HCT116 (cell line): ENCODE measurements at regions not wholly inside any gene's neighbourhood (a gene's known extent, or its start where the extent isn't known, plus 50 kb on each side); places are given as distances from the start of the nearest gene placed in this dataset.

Source experiments
- ATAC-seq: fragments of 200-7000 bp; cut with Tn5 transposase; 2 replicates; pipeline ENCODE4 v1.9.1; 2020; ENCODE audit warnings: mild to moderate bottlenecking, moderate library complexity
- BruUV-seq: library from RNA; stranded (reverse); fragments of 400-500 nt; replicated peaks from 2 replicates; lab custom pipeline; 2021; lab: Mats Ljungman, UMichigan
- CTCF ChIA-PET: fragments of 300-600 bp; sonication (Branson Sonifier 250); formaldehyde crosslinking; loops from one replicate; lab custom pipeline; 2021; ENCODE audit warnings: antibody characterized with exemption; lab: Charles Lee
- POLR2A ChIA-PET: fragments of 300-600, 350-600 bp; sonication (Branson Sonifier 250); formaldehyde crosslinking; loops from one replicate; lab custom pipeline; 2021; ENCODE audit warnings: antibody characterized with exemption; lab: Charles Lee
- RAD21 ChIA-PET, 2 experiments: fragments of 300-600 bp; sonication (Branson Sonifier 250); formaldehyde crosslinking; loops; one replicate each; lab custom pipeline; 2023; ENCODE audit warnings: low total read pairs in 2 of 2; ENCODE audit not compliant: uncharacterized antibody in 2 of 2, unreplicated experiment in 2 of 2, low non-redundant PET in 1 of 2; lab: Charles Lee
- DNase-seq: peaks from one replicate; pipeline ENCODE4 v3.0.0-alpha.2; 2010; ENCODE audit warnings: low read depth, low spot score
- H2AFZ ChIP-seq: fragments of 200-600 bp; shearing (Covaris generic), sonication (generic); 2 replicates; pipeline ENCODE4 v1.6.1; 2017; ENCODE audit warnings: low read depth, mixed run types, mixed read lengths, antibody characterized with exemption, low read length; ENCODE audit not compliant: poor library complexity, severe bottlenecking
- H3K27ac ChIP-seq: 2 replicates; pipeline ENCODE4 v1.5.1; 2012; ENCODE audit warnings: low read depth, low read length
- H3K27me3 ChIP-seq: fragments of 200-600 bp; sonication (generic); 2 replicates; pipeline ENCODE4 v1.6.1; 2016; ENCODE audit warnings: mixed run types, low read length, mixed read lengths; ENCODE audit not compliant: insufficient read depth
- H3K36me3 ChIP-seq, 2 experiments: fragments of 200-500 bp in 1 of 2; fragments of 200-600 bp in 1 of 2; sonication (Bioruptor generic) in 1 of 2; sonication (generic) in 1 of 2; 2 replicates each; pipeline versions ENCODE4 v1.5.1 to v1.6.1; 2014 to 2016; ENCODE audit warnings: low read length in 2 of 2, inconsistent platforms in 1 of 2, mixed read lengths in 1 of 2, mixed run types in 1 of 2; ENCODE audit not compliant: insufficient read depth in 2 of 2, control insufficient read depth in 1 of 2
- H3K4me1 ChIP-seq, 2 experiments: fragments of 200-600 bp in 1 of 2; sonication (generic) in 1 of 2; 2 replicates each; pipeline versions ENCODE4 v1.5.1 to v1.6.1; 2012 to 2017; ENCODE audit warnings: low read length in 2 of 2, inconsistent platforms in 1 of 2, mild to moderate bottlenecking in 1 of 2, mixed read lengths in 1 of 2, mixed run types in 1 of 2, moderate library complexity in 1 of 2; ENCODE audit not compliant: insufficient read depth in 2 of 2, control insufficient read depth in 1 of 2
- H3K4me2 ChIP-seq: fragments of 200-600 bp; sonication (generic); 2 replicates; pipeline ENCODE4 v1.6.1; 2017; ENCODE audit warnings: mixed run types, low read length, mixed read lengths
- H3K4me3 ChIP-seq, 2 experiments: fragments of 200-600 bp in 1 of 2; sonication (generic) in 1 of 2; replicated peaks in 1 of 2; 2 replicates each; pipeline ENCODE4 v1.5.1; 2011 to 2016; ENCODE audit warnings: low read length in 2 of 2, control low read depth in 1 of 2, low read depth in 1 of 2, mild to moderate bottlenecking in 1 of 2, mixed read lengths in 1 of 2, mixed run types in 1 of 2
- H3K79me2 ChIP-seq: fragments of 200-600 bp; sonication (generic); 2 replicates; pipeline ENCODE4 v1.6.1; 2017; ENCODE audit warnings: mild to moderate bottlenecking, mixed run types, low read length, moderate library complexity, mixed read lengths; ENCODE audit not compliant: insufficient read depth
- H3K9ac ChIP-seq: fragments of 200-600 bp; sonication (generic); 2 replicates; pipeline ENCODE4 v1.6.1; 2016; ENCODE audit warnings: low read length, mixed read lengths
- H3K9me2 ChIP-seq: fragments of 200-600 bp; sonication (generic), shearing (Covaris generic); 2 replicates; pipeline ENCODE4 v1.6.1; 2017; ENCODE audit warnings: mixed run types, mild to moderate bottlenecking, moderate library complexity; ENCODE audit not compliant: insufficient read depth
- H3K9me3 ChIP-seq, 2 experiments: fragments of 200-500 bp in 1 of 2; fragments of 200-600 bp in 1 of 2; sonication (Bioruptor generic) in 1 of 2; sonication (generic) in 1 of 2; 2 replicates each; pipeline ENCODE4 v1.6.1; 2014 to 2017; ENCODE audit warnings: low read length in 2 of 2, mixed read lengths in 2 of 2, inconsistent platforms in 1 of 2, low read depth in 1 of 2, mild to moderate bottlenecking in 1 of 2, mixed run types in 1 of 2, moderate library complexity in 1 of 2; ENCODE audit not compliant: control insufficient read depth in 1 of 2, insufficient read depth in 1 of 2
- H4K20me1 ChIP-seq: fragments of 200-600 bp; sonication (generic), shearing (Covaris generic); 2 replicates; pipeline ENCODE4 v1.6.1; 2017; ENCODE audit warnings: mixed run types, mild to moderate bottlenecking, moderate library complexity; ENCODE audit not compliant: insufficient read depth
- CBX3 ChIP-seq: IDR thresholded peaks from 2 replicates; pipeline ENCODE4 v1.6.1; 2012; ENCODE audit warnings: low read depth
- CEBPB ChIP-seq: IDR thresholded peaks from 2 replicates; pipeline ENCODE4 v1.6.1; 2012; ENCODE audit warnings: low read depth
- CTCF ChIP-seq, 3 experiments: fragments of 200-600 bp in 1 of 3; sonication (generic) in 1 of 3; IDR thresholded peaks in 2 of 3; conservative IDR thresholded peaks in 1 of 3; 2 replicates each; pipeline ENCODE4 v1.5.1; 2012 to 2017; ENCODE audit warnings: low read depth in 2 of 3, low read length in 2 of 3, antibody characterized with exemption in 1 of 3, borderline replicate concordance in 1 of 3, control low read depth in 1 of 3, mild to moderate bottlenecking in 1 of 3, mixed read lengths in 1 of 3, mixed run types in 1 of 3, moderate library complexity in 1 of 3; ENCODE audit not compliant: insufficient read depth in 1 of 3
- EGR1 ChIP-seq: IDR thresholded peaks from 2 replicates; pipeline ENCODE4 v1.6.1; 2012; ENCODE audit warnings: low read depth
- ELF1 ChIP-seq: IDR thresholded peaks from 2 replicates; pipeline ENCODE4 v1.6.1; 2012; ENCODE audit warnings: low read depth, borderline replicate concordance
- EZH2 ChIP-seq: fragments of 200-600 bp; sonication (generic); IDR thresholded peaks from 2 replicates; pipeline ENCODE4 v1.6.1; 2017; ENCODE audit warnings: antibody characterized with exemption, mixed run types
- EZH2phosphoT487 ChIP-seq: fragments of 200-600 bp; IDR thresholded peaks from 2 replicates; pipeline ENCODE4 v1.6.1; 2018; ENCODE audit warnings: antibody characterized with exemption, borderline replicate concordance
- POLR2A ChIP-seq: IDR thresholded peaks from 2 replicates; pipeline ENCODE4 v1.7.0; 2011; ENCODE audit warnings: borderline replicate concordance; ENCODE audit not compliant: insufficient read depth, insufficient read length; ENCODE audit errors: extremely low read depth
- POLR2AphosphoS5 ChIP-seq: IDR thresholded peaks from 2 replicates; pipeline ENCODE4 v1.6.1; 2011; ENCODE audit warnings: mild to moderate bottlenecking, low read depth, low read length, moderate library complexity
- SIN3A ChIP-seq: IDR thresholded peaks from 2 replicates; pipeline ENCODE4 v1.6.1; 2012; ENCODE audit warnings: low read depth
- SP1 ChIP-seq: IDR thresholded peaks from 2 replicates; pipeline ENCODE4 v1.6.1; 2012; ENCODE audit warnings: low read depth
- ZBTB33 ChIP-seq: IDR thresholded peaks from 2 replicates; pipeline ENCODE4 v1.6.1; 2011; ENCODE audit warnings: mild to moderate bottlenecking, low read length, moderate library complexity; ENCODE audit not compliant: insufficient replicate concordance; ENCODE audit errors: extremely low read depth
- intact Hi-C: fragments of 100-400 bp; cut with micrococcal nuclease; formaldehyde crosslinking; loops from 2 replicates; pipeline ENCODE4 v1.10.0; 2022
- TF ChIP-seq, protein P1 (sequence below): IDR thresholded peaks from 2 replicates; pipeline ENCODE4 v1.6.1; 2012; ENCODE audit warnings: low read depth

DNA sequence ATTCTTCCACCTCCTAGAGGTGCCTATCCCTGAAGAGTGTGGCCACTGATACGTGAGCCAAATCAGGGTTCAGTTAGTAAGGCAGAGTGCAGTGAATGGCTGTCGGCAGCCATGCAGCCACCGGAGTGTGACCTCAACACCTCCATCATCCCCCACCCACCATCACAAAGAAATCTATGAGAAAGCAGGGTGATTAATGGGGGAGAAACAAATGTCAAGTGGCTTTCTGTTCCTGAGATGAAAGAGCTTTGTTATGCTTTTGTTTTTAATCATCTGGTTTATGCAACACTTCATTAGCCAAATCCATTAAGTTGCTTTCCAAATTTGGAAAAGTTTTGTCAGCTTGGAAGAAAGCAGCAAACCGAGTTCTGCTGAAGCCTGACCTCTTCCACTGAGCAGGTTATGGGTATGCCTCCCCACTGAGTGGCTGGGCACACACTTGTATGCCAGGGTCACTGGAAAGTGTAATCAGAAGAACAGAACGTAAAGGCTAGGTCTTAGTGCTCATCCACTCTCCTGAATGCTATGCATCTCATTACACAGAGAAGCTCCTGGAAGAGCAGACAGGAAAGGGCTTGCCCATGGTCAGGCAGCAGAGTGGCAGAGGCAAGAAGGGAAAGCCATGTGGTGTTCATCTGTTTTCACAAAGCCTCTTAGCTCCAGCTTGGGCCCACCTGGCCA lies 57.1 kb upstream of the ATP1B1 start (continued):
- TF ChIP-seq, protein P1, sequence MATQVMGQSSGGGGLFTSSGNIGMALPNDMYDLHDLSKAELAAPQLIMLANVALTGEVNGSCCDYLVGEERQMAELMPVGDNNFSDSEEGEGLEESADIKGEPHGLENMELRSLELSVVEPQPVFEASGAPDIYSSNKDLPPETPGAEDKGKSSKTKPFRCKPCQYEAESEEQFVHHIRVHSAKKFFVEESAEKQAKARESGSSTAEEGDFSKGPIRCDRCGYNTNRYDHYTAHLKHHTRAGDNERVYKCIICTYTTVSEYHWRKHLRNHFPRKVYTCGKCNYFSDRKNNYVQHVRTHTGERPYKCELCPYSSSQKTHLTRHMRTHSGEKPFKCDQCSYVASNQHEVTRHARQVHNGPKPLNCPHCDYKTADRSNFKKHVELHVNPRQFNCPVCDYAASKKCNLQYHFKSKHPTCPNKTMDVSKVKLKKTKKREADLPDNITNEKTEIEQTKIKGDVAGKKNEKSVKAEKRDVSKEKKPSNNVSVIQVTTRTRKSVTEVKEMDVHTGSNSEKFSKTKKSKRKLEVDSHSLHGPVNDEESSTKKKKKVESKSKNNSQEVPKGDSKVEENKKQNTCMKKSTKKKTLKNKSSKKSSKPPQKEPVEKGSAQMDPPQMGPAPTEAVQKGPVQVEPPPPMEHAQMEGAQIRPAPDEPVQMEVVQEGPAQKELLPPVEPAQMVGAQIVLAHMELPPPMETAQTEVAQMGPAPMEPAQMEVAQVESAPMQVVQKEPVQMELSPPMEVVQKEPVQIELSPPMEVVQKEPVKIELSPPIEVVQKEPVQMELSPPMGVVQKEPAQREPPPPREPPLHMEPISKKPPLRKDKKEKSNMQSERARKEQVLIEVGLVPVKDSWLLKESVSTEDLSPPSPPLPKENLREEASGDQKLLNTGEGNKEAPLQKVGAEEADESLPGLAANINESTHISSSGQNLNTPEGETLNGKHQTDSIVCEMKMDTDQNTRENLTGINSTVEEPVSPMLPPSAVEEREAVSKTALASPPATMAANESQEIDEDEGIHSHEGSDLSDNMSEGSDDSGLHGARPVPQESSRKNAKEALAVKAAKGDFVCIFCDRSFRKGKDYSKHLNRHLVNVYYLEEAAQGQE, result no peak
- no peak for TF ChIP-seq EGR1
- no peak for TF ChIP-seq POLR2AphosphoS5
- TF ChIP-seq SIN3A, result no peak
- no peak for TF ChIP-seq ELF1
- no peak for TF ChIP-seq CTCF (IDR thresholded peaks at IDR 0.05 in 2 of 3, conservative IDR thresholded peaks at IDR 0.05 in 1 of 3; ENCODE audit: borderline replicate concordance in 1 of 3, insufficient read depth in 1 of 3, low read depth in 2 of 3, low read length in 2 of 3)
- no peak for TF ChIP-seq EZH2phosphoT487

- H3K4me1 ChIP-seq, result no peaks in the 10 kb centered on the region
- intact Hi-C loops, result no loop called here
- no peak overlapping the region for H3K4me2 ChIP-seq
- H3K9me2 ChIP-seq, result no peaks in the 10 kb centered on the region
- ChIA-PET CTCF (no interaction called here), POLR2A (no interaction called here), RAD21 (no interaction called here)
- H3K36me3 ChIP-seq, result no peaks in the 10 kb centered on the region
- H3K27ac ChIP-seq, result no peak overlapping the region
- no TSS peak for BruUV-seq
- no peaks in the 10 kb centered on the region for H3K79me2 ChIP-seq
- DNase-seq, result no peak
- no peak overlapping the region for H3K9ac ChIP-seq
- no peaks in the 10 kb centered on the region for H3K27me3 ChIP-seq
- no peaks in the 10 kb centered on the region for H4K20me1 ChIP-seq
- no peak overlapping the region for H2AFZ ChIP-seq
- no peak for ATAC-seq
- no peak overlapping the region for H3K4me3 ChIP-seq
- H3K9me3 ChIP-seq, result no peaks in the 10 kb centered on the region
- no peak for TF ChIP-seq ELF1
- no peak for TF ChIP-seq CTCF (IDR thresholded peaks at IDR 0.05 in 2 of 3, conservative IDR thresholded peaks at IDR 0.05 in 1 of 3; ENCODE audit: borderline replicate concordance in 1 of 3, insufficient read depth in 1 of 3, low read depth in 2 of 3, low read length in 2 of 3)
- TF ChIP-seq CBX3, result no peak
- TF ChIP-seq EZH2, result no peak
- TF ChIP-seq POLR2AphosphoS5, result no peak
- no peak for TF ChIP-seq CEBPB
- TF ChIP-seq POLR2A, result no peak
- TF ChIP-seq ZBTB33, result no peak
- TF ChIP-seq EZH2phosphoT487, result no peak
- TF ChIP-seq SP1, result no peak
Observed at GRCh38 chr1:169051171-169051570, 55.3 kb upstream of the ATP1B1 start.
